ENCODE measurements at regions not wholly inside any gene's neighbourhood (a gene's known extent, or its start where the extent isn't known, plus 50 kb on each side); places are given as distances from the start of the nearest gene placed in this dataset.
"Not testable (repeated sequence)": the region's sequence is repeated elsewhere in the genome, so short reads cannot be mapped to it uniquely, and the experiment has no call there.

- intact Hi-C loops (cut with micrococcal nuclease; ENCODE audit: unreplicated experiment) (no loop called here), in situ Hi-C loops (cut with HindIII; ENCODE audit: low pct_unique_long_range_greater_than_20kb, low sequenced_read_pairs) (no loop called here)
- DNase-seq (ENCODE audit: low read depth, low spot score): no peak
- Histone ChIP-seq H3K4me1 (ENCODE audit: control insufficient read depth, insufficient read depth, low read length) (no peaks in the 10 kb centered on the region), H3K27ac (ENCODE audit: low read length) (no peak overlapping the region), H3K27me3 (ENCODE audit: control insufficient read depth, insufficient read depth, low read length) (no peaks in the 10 kb centered on the region), H3K4me3 (ENCODE audit: low read depth in 2 of 2, low read length in 2 of 2) (no peak overlapping the region), H3K9me3 (ENCODE audit: control insufficient read depth, insufficient read depth, low read depth, low read length) (no peaks in the 10 kb centered on the region), H3K36me3 (ENCODE audit: control insufficient read depth, insufficient read depth, low read length) (no peaks in the 10 kb centered on the region)
- ChIA-PET CTCF (no interaction called here), POLR2A (no interaction called here)
- TF ChIP-seq TCF7L2 (IDR thresholded peaks at IDR 0.05; ENCODE audit: low read depth, low read length) (no peak), SIN3A (IDR thresholded peaks at IDR 0.05; ENCODE audit: borderline replicate concordance, insufficient read depth, low read depth, low read length) (no peak), POLR2AphosphoS5 (IDR thresholded peaks at IDR 0.05; ENCODE audit: low read depth, low read length) (no peak)
- BruUV-seq (replicated peaks): no TSS peak
- no peak for ATAC-seq
Measured at GRCh38 chr11:57904376-57904775, 119.3 kb upstream of the OR9Q1 start.

- no peaks in the 10 kb centered on the region for H3K4me1 ChIP-seq (ENCODE audit: control insufficient read depth, insufficient read depth, low read length)
- TF ChIP-seq SIN3A (IDR thresholded peaks at IDR 0.05; ENCODE audit: borderline replicate concordance, insufficient read depth, low read depth, low read length) (no peak), CTCF (IDR thresholded peaks at IDR 0.05) (no peak), TCF7L2 (IDR thresholded peaks at IDR 0.05; ENCODE audit: low read depth, low read length) (no peak), REST (IDR thresholded peaks at IDR 0.05; ENCODE audit: insufficient read depth in 1 of 2, low read depth in 2 of 2, low read length in 1 of 2) (no peak), POLR2AphosphoS5 (IDR thresholded peaks at IDR 0.05; ENCODE audit: low read depth, low read length) (no peak)
- H3K27me3 ChIP-seq (ENCODE audit: control insufficient read depth, insufficient read depth, low read length): no peaks in the 10 kb centered on the region
- in situ Hi-C loops (cut with HindIII; ENCODE audit: low pct_unique_long_range_greater_than_20kb, low sequenced_read_pairs) (no loop called here), intact Hi-C loops (cut with micrococcal nuclease; ENCODE audit: unreplicated experiment) (no loop called here)
- H3K36me3 ChIP-seq (ENCODE audit: control insufficient read depth, insufficient read depth, low read length): no peaks in the 10 kb centered on the region
- DNase-seq (ENCODE audit: low read depth, low spot score) (no peak), ATAC-seq (no peak)
- no TSS peak for BruUV-seq (replicated peaks)
- H3K9me3 ChIP-seq (ENCODE audit: control insufficient read depth, insufficient read depth, low read depth, low read length): no peaks in the 10 kb centered on the region
- H3K27ac ChIP-seq (ENCODE audit: low read length): no peak overlapping the region
- POLR2A ChIA-PET: no interaction called here
- CTCF ChIA-PET: no interaction called here
- no peak overlapping the region for H3K4me3 ChIP-seq (ENCODE audit: low read depth in 2 of 2, low read length in 2 of 2)
Measured at GRCh38 chr11:57905439-57905838, 118.2 kb upstream of the OR9Q1 start.

DNA sequence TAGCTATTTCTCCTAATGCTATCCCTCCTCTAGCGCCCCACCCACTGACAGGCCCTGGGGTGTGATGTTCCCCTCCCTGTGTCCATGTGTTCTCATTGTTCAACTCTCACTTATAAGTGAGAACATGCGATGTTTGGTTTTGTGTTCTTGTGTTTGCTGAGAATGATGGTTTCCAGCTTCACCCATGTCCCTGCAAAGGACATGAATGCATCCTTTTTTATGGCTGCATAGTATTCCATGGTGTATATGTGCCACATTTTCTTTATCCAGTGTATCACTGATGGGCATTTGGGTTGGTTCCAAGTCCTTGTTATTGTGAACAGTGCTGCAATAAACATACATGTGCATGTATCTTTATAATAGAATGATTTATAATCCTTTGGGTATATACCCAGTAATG lies 115.3 kb upstream of the OR9Q1 start:
- H3K36me3 ChIP-seq (ENCODE audit: control insufficient read depth, insufficient read depth, low read length); H3K9me3 ChIP-seq (ENCODE audit: control insufficient read depth, insufficient read depth, low read depth, low read length); DNase-seq (ENCODE audit: low read depth, low spot score); intact Hi-C loops (cut with micrococcal nuclease; ENCODE audit: unreplicated experiment); POLR2A ChIA-PET; CTCF ChIA-PET; H3K27ac ChIP-seq (ENCODE audit: low read length); ATAC-seq; in situ Hi-C loops (cut with HindIII; ENCODE audit: low pct_unique_long_range_greater_than_20kb, low sequenced_read_pairs); H3K4me3 ChIP-seq (ENCODE audit: low read depth in 2 of 2, low read length in 2 of 2); H3K4me1 ChIP-seq (ENCODE audit: control insufficient read depth, insufficient read depth, low read length); H3K27me3 ChIP-seq (ENCODE audit: control insufficient read depth, insufficient read depth, low read length); BruUV-seq (replicated peaks): not testable (repeated sequence)

- H3K4me1 ChIP-seq (ENCODE audit: control insufficient read depth, insufficient read depth, low read length); H3K27ac ChIP-seq (ENCODE audit: low read length); POLR2A ChIA-PET; BruUV-seq (replicated peaks); ATAC-seq; DNase-seq (ENCODE audit: low read depth, low spot score); CTCF ChIA-PET; H3K27me3 ChIP-seq (ENCODE audit: control insufficient read depth, insufficient read depth, low read length); in situ Hi-C loops (cut with HindIII; ENCODE audit: low pct_unique_long_range_greater_than_20kb, low sequenced_read_pairs); H3K4me3 ChIP-seq (ENCODE audit: low read depth in 2 of 2, low read length in 2 of 2); H3K36me3 ChIP-seq (ENCODE audit: control insufficient read depth, insufficient read depth, low read length); H3K9me3 ChIP-seq (ENCODE audit: control insufficient read depth, insufficient read depth, low read depth, low read length): not testable (repeated sequence)
- intact Hi-C loops (cut with micrococcal nuclease; ENCODE audit: unreplicated experiment): loop anchor here (10.0 kb wide), 1 partner anchor 57 kb away; no protein-coding TSS in a partner anchor
Measured at GRCh38 chr11:57911522-57911921, 112.2 kb upstream of the OR9Q1 start.

Data from Panc1 (cell line).